Hematopoietic multipotent progenitor cell treated with erythropoietin and hydrocortisone succinate and interleukin-3 and kit ligand, for 4 days (in vitro differentiated cells): ENCODE measurements at regions not wholly inside any gene's neighbourhood (a gene's known extent, or its start where the extent isn't known, plus 50 kb on each side); places are given as distances from the start of the nearest gene placed in this dataset.
"Not testable (repeated sequence)": the region's sequence is repeated elsewhere in the genome, so short reads cannot be mapped to it uniquely, and the experiment has no call there.

Source experiments
- DNase-seq: peaks from one replicate; pipeline ENCODE4 v3.0.0-alpha.2; 2015

- DNase-seq: no peak
These were observed 1584.3 kb downstream of the STIM2 start for GRCh38 chr4:28444886-28445496.

- DNase-seq: no peak
These were observed 1588.4 kb downstream of the STIM2 start for GRCh38 chr4:28449085-28449484.

- DNase-seq: no peak
These were observed 1590.7 kb downstream of the STIM2 start for GRCh38 chr4:28451346-28451745.

GRCh38 chr4:28462766-28463700 is 1602.4 kb downstream of the STIM2 start:
- DNase-seq: no peak

GRCh38 chr4:28464823-28465222 is 1604.2 kb downstream of the STIM2 start:
- DNase-seq: no peak

GRCh38 chr4:28466886-28467285 is 1606.2 kb downstream of the STIM2 start:
- DNase-seq: not testable (repeated sequence)

GRCh38 chr4:28469387-28469786 is 1608.7 kb downstream of the STIM2 start:
- DNase-seq: no peak

GRCh38 chr4:28469886-28470285 is 1609.2 kb downstream of the STIM2 start:
- DNase-seq: no peak

- no peak for DNase-seq
These were observed 1614.7 kb downstream of the STIM2 start for GRCh38 chr4:28475381-28475780.

- no peak for DNase-seq
These were observed 1619.0 kb downstream of the STIM2 start for GRCh38 chr4:28479666-28480065.

- no peak for DNase-seq
These were observed 1620.9 kb downstream of the STIM2 start for GRCh38 chr4:28481565-28481964.

- DNase-seq: no peak
These were observed 1622.1 kb downstream of the STIM2 start for GRCh38 chr4:28482580-28483270.

GRCh38 chr4:28488021-28488420 is 1627.4 kb downstream of the STIM2 start:
- no peak for DNase-seq

GRCh38 chr4:28490669-28491068 is 1630.0 kb downstream of the STIM2 start:
- no peak for DNase-seq

GRCh38 chr4:28505064-28505463 is 1644.4 kb downstream of the STIM2 start:
- DNase-seq: no peak

GRCh38 chr4:28508636-28509035 is 1648.0 kb downstream of the STIM2 start:
- DNase-seq: no peak

- DNase-seq: not testable (repeated sequence)
These were observed 1654.1 kb downstream of the STIM2 start for GRCh38 chr4:28514766-28515165.

GRCh38 chr4:28518561-28519165 is 1658.0 kb downstream of the STIM2 start:
- DNase-seq: no peak

- no peak for DNase-seq
These were observed 1663.1 kb downstream of the STIM2 start for GRCh38 chr4:28523681-28524190.

GRCh38 chr4:28536124-28536523 is 1675.5 kb downstream of the STIM2 start:
- DNase-seq: no peak

- DNase-seq: no peak
These were observed 1685.3 kb downstream of the STIM2 start for GRCh38 chr4:28545986-28546385.

- DNase-seq: no peak
These were observed 1687.5 kb downstream of the STIM2 start for GRCh38 chr4:28548136-28548535.

- DNase-seq: no peak
These were observed 1688.0 kb downstream of the STIM2 start for GRCh38 chr4:28548594-28548993.
